Prostate gland (tissue), 2 donors: ENCODE measurements at regions not wholly inside any gene's neighbourhood (a gene's known extent, or its start where the extent isn't known, plus 50 kb on each side); places are given as distances from the start of the nearest gene placed in this dataset.

ENCODE experiments used
- POLR2A ChIP-seq: fragments of 450-650 bp; IDR thresholded peaks from one replicate; pipeline ENCODE4 v1.6.1; 2016; ENCODE audit warnings: antibody characterized with exemption, mild to moderate bottlenecking
- POLR2AphosphoS5 ChIP-seq: sonication (generic); formaldehyde crosslinking; IDR thresholded peaks from one replicate; pipeline ENCODE4 v1.6.1; 2017; ENCODE audit warnings: antibody characterized with exemption
- TF ChIP-seq, protein P1 (sequence below), 4 experiments: fragments of 200-600 bp in 2 of 4; fragments of 450-650 bp in 2 of 4; sonication (generic) in 2 of 4; IDR thresholded peaks; 1 replicate in 3 of 4; 2 replicates in 1 of 4; pipeline ENCODE4 v1.5.1; 2016 to 2019; ENCODE audit warnings: antibody characterized with exemption in 4 of 4, mild to moderate bottlenecking in 2 of 4, moderate library complexity in 2 of 4

- TF ChIP-seq POLR2AphosphoS5 (no peak), POLR2A (no peak)
- TF ChIP-seq, protein P1, sequence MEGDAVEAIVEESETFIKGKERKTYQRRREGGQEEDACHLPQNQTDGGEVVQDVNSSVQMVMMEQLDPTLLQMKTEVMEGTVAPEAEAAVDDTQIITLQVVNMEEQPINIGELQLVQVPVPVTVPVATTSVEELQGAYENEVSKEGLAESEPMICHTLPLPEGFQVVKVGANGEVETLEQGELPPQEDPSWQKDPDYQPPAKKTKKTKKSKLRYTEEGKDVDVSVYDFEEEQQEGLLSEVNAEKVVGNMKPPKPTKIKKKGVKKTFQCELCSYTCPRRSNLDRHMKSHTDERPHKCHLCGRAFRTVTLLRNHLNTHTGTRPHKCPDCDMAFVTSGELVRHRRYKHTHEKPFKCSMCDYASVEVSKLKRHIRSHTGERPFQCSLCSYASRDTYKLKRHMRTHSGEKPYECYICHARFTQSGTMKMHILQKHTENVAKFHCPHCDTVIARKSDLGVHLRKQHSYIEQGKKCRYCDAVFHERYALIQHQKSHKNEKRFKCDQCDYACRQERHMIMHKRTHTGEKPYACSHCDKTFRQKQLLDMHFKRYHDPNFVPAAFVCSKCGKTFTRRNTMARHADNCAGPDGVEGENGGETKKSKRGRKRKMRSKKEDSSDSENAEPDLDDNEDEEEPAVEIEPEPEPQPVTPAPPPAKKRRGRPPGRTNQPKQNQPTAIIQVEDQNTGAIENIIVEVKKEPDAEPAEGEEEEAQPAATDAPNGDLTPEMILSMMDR (IDR thresholded peaks at IDR 0.05) = no peak
Measured at GRCh38 chr9:16331527-16331926, 538.9 kb downstream of the BNC2 start.
